H9 (cell line): ENCODE measurements at regions not wholly inside any gene's neighbourhood (a gene's known extent, or its start where the extent isn't known, plus 50 kb on each side); places are given as distances from the start of the nearest gene placed in this dataset.

Experiments used
- DNase-seq: peaks from one replicate; pipeline ENCODE4 v3.0.0-alpha.2; 2017
- H2AFZ ChIP-seq: one replicate; pipeline ENCODE4 v1.6.1; 2013; ENCODE audit warnings: mild to moderate bottlenecking, low read length, control low read depth, moderate library complexity
- H2AK5ac ChIP-seq: 2 replicates; pipeline ENCODE4 v1.6.1; 2013; ENCODE audit warnings: low read length, control low read depth, mixed read lengths; ENCODE audit not compliant: insufficient read length
- H2BK120ac ChIP-seq: one replicate; pipeline ENCODE4 v1.6.1; 2013; ENCODE audit warnings: low read depth, mild to moderate bottlenecking, low read length, control low read depth, inconsistent platforms; ENCODE audit not compliant: poor library complexity, severe bottlenecking
- H2BK12ac ChIP-seq: 2 replicates; pipeline ENCODE4 v1.6.1; 2013; ENCODE audit warnings: low read length, control low read depth, mixed read lengths, low read depth; ENCODE audit not compliant: insufficient read length
- H2BK15ac ChIP-seq: 2 replicates; pipeline ENCODE4 v1.6.1; 2013; ENCODE audit warnings: low read depth, low read length, control low read depth
- H2BK20ac ChIP-seq: one replicate; pipeline ENCODE4 v1.6.1; 2013; ENCODE audit warnings: low read depth, mild to moderate bottlenecking, low read length, control low read depth, inconsistent platforms; ENCODE audit not compliant: poor library complexity, severe bottlenecking
- H2BK5ac ChIP-seq: 2 replicates; pipeline ENCODE4 v1.6.1; 2013; ENCODE audit warnings: low read length, control low read depth, mixed read lengths; ENCODE audit not compliant: insufficient read length
- H3K14ac ChIP-seq: 2 replicates; pipeline ENCODE4 v1.6.1; 2013; ENCODE audit warnings: low read length, control low read depth; ENCODE audit not compliant: insufficient read depth
- H3K18ac ChIP-seq: 2 replicates; pipeline ENCODE4 v1.6.1; 2013; ENCODE audit warnings: low read depth, mild to moderate bottlenecking, mixed read lengths, low read length, control low read depth; ENCODE audit not compliant: insufficient read length
- H3K23ac ChIP-seq: 2 replicates; pipeline ENCODE4 v1.6.1; 2013; ENCODE audit warnings: low read length, control low read depth, mixed read lengths, low read depth; ENCODE audit not compliant: insufficient read length
- H3K23me2 ChIP-seq: 2 replicates; pipeline ENCODE4 v1.6.1; 2013; ENCODE audit warnings: low read depth, mild to moderate bottlenecking, mixed read lengths, low read length, control low read depth; ENCODE audit not compliant: insufficient read length, poor library complexity, severe bottlenecking
- H3K27ac ChIP-seq: 2 replicates; pipeline ENCODE4 v1.5.1; 2013; ENCODE audit warnings: low read length, control low read depth, mixed read lengths, low read depth; ENCODE audit not compliant: insufficient read length
- H3K27me3 ChIP-seq: 2 replicates; pipeline ENCODE4 v1.6.1; 2013; ENCODE audit warnings: low read length, control low read depth, inconsistent platforms; ENCODE audit not compliant: insufficient read depth
- H3K4ac ChIP-seq: 2 replicates; pipeline ENCODE4 v1.6.1; 2013; ENCODE audit warnings: low read depth, mild to moderate bottlenecking, control low read depth, inconsistent platforms, low read length, moderate library complexity
- H3K4me1 ChIP-seq: 2 replicates; pipeline ENCODE4 v1.6.1; 2013; ENCODE audit warnings: low read length, control low read depth, inconsistent platforms; ENCODE audit not compliant: insufficient read depth
- H3K4me2 ChIP-seq: 2 replicates; pipeline ENCODE4 v1.6.1; 2013; ENCODE audit warnings: low read length, control low read depth, mixed read lengths; ENCODE audit not compliant: insufficient read length, insufficient read depth
- H3K56ac ChIP-seq: 2 replicates; pipeline ENCODE4 v1.6.1; 2013; ENCODE audit warnings: low read depth, mild to moderate bottlenecking, mixed read lengths, low read length, control low read depth; ENCODE audit not compliant: insufficient read length
- H3K79me1 ChIP-seq: 2 replicates; pipeline ENCODE4 v1.6.1; 2013; ENCODE audit warnings: low read depth, mild to moderate bottlenecking, moderate library complexity, low read length, control low read depth, inconsistent platforms; ENCODE audit not compliant: insufficient read depth, poor library complexity, severe bottlenecking
- H3K79me2 ChIP-seq: 2 replicates; pipeline ENCODE4 v1.6.1; 2013; ENCODE audit warnings: low read length, control low read depth, inconsistent platforms; ENCODE audit not compliant: insufficient read depth
- H3K9ac ChIP-seq: 2 replicates; pipeline ENCODE4 v1.6.1; 2013; ENCODE audit warnings: low read length, control low read depth, mixed read lengths; ENCODE audit not compliant: insufficient read length; ENCODE audit errors: extremely low read depth
- H3K9me3 ChIP-seq: one replicate; pipeline ENCODE4 v1.6.1; 2013; ENCODE audit warnings: low read depth, low read length, inconsistent platforms; ENCODE audit not compliant: control insufficient read depth
- H3T11ph ChIP-seq: one replicate; pipeline ENCODE4 v1.6.1; 2013; ENCODE audit warnings: mild to moderate bottlenecking, low read length, control low read depth, inconsistent platforms
- H4K20me1 ChIP-seq: one replicate; pipeline ENCODE4 v1.6.1; 2013; ENCODE audit not compliant: control insufficient read depth, insufficient read length, insufficient read depth
- H4K5ac ChIP-seq: 2 replicates; pipeline ENCODE4 v1.6.1; 2013; ENCODE audit warnings: low read depth, mild to moderate bottlenecking, mixed read lengths, low read length, control low read depth; ENCODE audit not compliant: insufficient read length
- H4K8ac ChIP-seq: replicated peaks from 2 replicates; pipeline ENCODE4 v1.6.1; 2013; ENCODE audit warnings: low read length, control low read depth, mixed read lengths, low read depth; ENCODE audit not compliant: insufficient read length
- H4K91ac ChIP-seq: 2 replicates; pipeline ENCODE4 v1.6.1; 2013; ENCODE audit warnings: low read depth, mild to moderate bottlenecking, moderate library complexity, mixed read lengths, low read length, control low read depth; ENCODE audit not compliant: insufficient read length
- H3K27ac Mint-ChIP-seq, 3 experiments: 2 replicates in 2 of 3; 3 replicates in 1 of 3; pipeline ENCODE4 v1.8.0; 2020 to 2021; ENCODE audit warnings: mixed read lengths in 3 of 3, mild to moderate bottlenecking in 1 of 3, moderate library complexity in 1 of 3
- H3K27me3 Mint-ChIP-seq: 2 replicates; pipeline ENCODE4 v1.8.0; 2021; ENCODE audit warnings: low read depth, mild to moderate bottlenecking, moderate library complexity, mixed read lengths
- H3K36me3 Mint-ChIP-seq, 3 experiments: 2 replicates in 2 of 3; 3 replicates in 1 of 3; pipeline ENCODE4 v1.8.0; 2020 to 2021; ENCODE audit warnings: low read depth in 3 of 3, mixed read lengths in 3 of 3; ENCODE audit not compliant: insufficient read depth in 1 of 3
- H3K4me1 Mint-ChIP-seq, 2 experiments: 2 replicates each; pipeline ENCODE4 v1.8.0; 2020; ENCODE audit warnings: mixed read lengths in 2 of 2
- H3K4me3 Mint-ChIP-seq, 2 experiments: 2 replicates in 1 of 2; 3 replicates in 1 of 2; pipeline ENCODE4 v1.8.0; 2020 to 2021; ENCODE audit warnings: mild to moderate bottlenecking in 2 of 2, mixed read lengths in 2 of 2, moderate library complexity in 1 of 2
- H3K9me3 Mint-ChIP-seq, 2 experiments: 2 replicates in 1 of 2; 3 replicates in 1 of 2; pipeline ENCODE4 v1.8.0; 2020; ENCODE audit warnings: mild to moderate bottlenecking in 2 of 2, mixed read lengths in 2 of 2, moderate library complexity in 1 of 2
- CTCF ChIP-seq: fragments of 200-600 bp; sonication (generic); conservative IDR thresholded peaks from 3 replicates; pipeline ENCODE4 v1.8.0; 2021; ENCODE audit warnings: antibody characterized with exemption, mild to moderate bottlenecking
- WGBS: extraction: QIAGEN DNeasy Blood & Tissue Kit; methylation state at CpG from one replicate; pipeline ENCODE4 v1.1.7; 2013; ENCODE audit warnings: missing lambda C conversion rate, low lambda C conversion rate, mixed read lengths; ENCODE audit not compliant: insufficient read length; ENCODE audit errors: extremely low coverage; 5-methylcytosine and 5-hydroxymethylcytosine counted together

DNA sequence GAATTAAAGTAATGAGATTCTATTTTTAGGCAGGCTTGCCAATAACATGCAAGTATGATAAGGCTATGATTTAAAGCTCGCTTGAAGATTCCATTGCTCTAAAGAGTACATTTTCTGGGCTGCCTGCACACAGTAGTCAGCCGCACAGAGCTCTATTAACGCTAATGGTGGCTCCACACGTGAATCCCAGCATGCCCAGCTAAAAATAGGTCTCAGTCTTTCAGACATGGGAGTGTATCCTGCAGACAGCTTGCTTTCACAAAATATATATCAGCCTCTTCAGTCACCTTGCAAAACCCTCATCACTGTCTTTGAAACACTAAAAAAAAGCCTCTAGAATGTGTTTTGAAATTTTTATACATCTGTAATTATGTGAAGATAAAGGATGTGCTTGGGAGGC, 418.1 kb downstream of the MTX2 start:
- TF ChIP-seq CTCF = no peak
- no peak overlapping the region for H3K23ac ChIP-seq
- no peak overlapping the region for H3K14ac ChIP-seq
- Mint-ChIP-seq H3K4me3 (no peak overlapping the region), H3K36me3 (no peaks in the 10 kb centered on the region), H3K27ac (no peak overlapping the region), H3K4me1 (peaks cover 0 to 4% of the 10 kb centered on the region in 2 experiments; a peak in 1 of 4 replicates), H3K9me3 (no peaks in the 10 kb centered on the region), H3K27me3 (peaks cover 6% of the 10 kb centered on the region)
- H3K79me1 ChIP-seq = no peaks in the 10 kb centered on the region
- H4K20me1 ChIP-seq = no peaks in the 10 kb centered on the region
- DNase-seq = no peak
- no peaks in the 10 kb centered on the region for H3K79me2 ChIP-seq
- H3K9ac ChIP-seq = no peak overlapping the region
- no peaks in the 10 kb centered on the region for H3K9me3 ChIP-seq
- H2BK20ac ChIP-seq = no peak overlapping the region
- H3K4me2 ChIP-seq = no peak overlapping the region
- H2BK120ac ChIP-seq = no peak overlapping the region
- WGBS = no CpG with 5 or more reads among the region's 4 CpGs
- H2BK12ac ChIP-seq = no peak overlapping the region
- no peak overlapping the region for H4K8ac ChIP-seq
- no peak overlapping the region for H2BK5ac ChIP-seq
- no peak overlapping the region for H3K18ac ChIP-seq
- no peak overlapping the region for H2AK5ac ChIP-seq
- H4K5ac ChIP-seq = no peak overlapping the region
- H3K23me2 ChIP-seq = no peaks in the 10 kb centered on the region
- no peak overlapping the region for H3K27ac ChIP-seq
- H2AFZ ChIP-seq = no peak overlapping the region
- no peak overlapping the region for H4K91ac ChIP-seq
- H2BK15ac ChIP-seq = no peak overlapping the region
- no peak overlapping the region for H3T11ph ChIP-seq
- H3K56ac ChIP-seq = no peak overlapping the region
- H3K4me1 ChIP-seq = peaks cover 4% of the 10 kb centered on the region; the same call in 1 of the 2 replicates
- no peak overlapping the region for H3K4ac ChIP-seq
- H3K27me3 ChIP-seq = no peaks in the 10 kb centered on the region
